Neural cell (in vitro differentiated cells): ENCODE measurements at regions not wholly inside any gene's neighbourhood (a gene's known extent, or its start where the extent isn't known, plus 50 kb on each side); places are given as distances from the start of the nearest gene placed in this dataset.
"Not testable (repeated sequence)": the region's sequence is repeated elsewhere in the genome, so short reads cannot be mapped to it uniquely, and the experiment has no call there.

ENCODE experiments used
- H2AFZ ChIP-seq: fragments of 200-600, 300-800 bp; sonication (generic), shearing (Covaris generic); 2 replicates; pipeline ENCODE4 v1.6.0; 2014; ENCODE audit warnings: low read depth, mild to moderate bottlenecking, antibody characterized with exemption, low read length, moderate library complexity
- H3F3A ChIP-seq: fragments of 200-600 bp; shearing (Covaris generic); 2 replicates; pipeline ENCODE4 v1.6.1; 2016; ENCODE audit warnings: mild to moderate bottlenecking, moderate library complexity, mixed read lengths, antibody characterized with exemption, low read length; ENCODE audit not compliant: insufficient read depth, poor library complexity, severe bottlenecking
- H3K27ac ChIP-seq: fragments of 200-600, 300-800 bp; sonication (generic), shearing (Covaris generic); 2 replicates; pipeline ENCODE4 v1.5.1; 2014; ENCODE audit warnings: mild to moderate bottlenecking, low read length, moderate library complexity
- H3K27me3 ChIP-seq: fragments of 300-800, 200-600 bp; sonication (generic), shearing (Covaris generic); 2 replicates; pipeline ENCODE4 v1.6.0; 2014; ENCODE audit warnings: mild to moderate bottlenecking, low read depth, low read length, moderate library complexity; ENCODE audit not compliant: insufficient read depth
- H3K36me3 ChIP-seq: fragments of 300-800, 200-600 bp; sonication (generic), shearing (Covaris generic); 2 replicates; pipeline ENCODE4 v1.5.1; 2014; ENCODE audit warnings: mild to moderate bottlenecking, antibody characterized with exemption, low read length, moderate library complexity; ENCODE audit not compliant: insufficient read depth
- H3K4me2 ChIP-seq: fragments of 300-800, 200-600 bp; sonication (generic), shearing (Covaris generic); 2 replicates; pipeline ENCODE4 v1.6.0; 2014; ENCODE audit warnings: mild to moderate bottlenecking, low read length
- H3K4me3 ChIP-seq: fragments of 300-800, 200-600 bp; sonication (generic), shearing (Covaris generic); 2 replicates; pipeline ENCODE4 v1.5.1; 2014; ENCODE audit warnings: mild to moderate bottlenecking, low read length, moderate library complexity
- H3K79me2 ChIP-seq: fragments of 200-600 bp; shearing (Covaris generic); replicated peaks from 2 replicates; pipeline ENCODE4 v1.6.0; 2014; ENCODE audit warnings: mild to moderate bottlenecking, low read length, moderate library complexity; ENCODE audit not compliant: insufficient read depth
- H3K9ac ChIP-seq: fragments of 300-800, 200-600 bp; sonication (generic), shearing (Covaris generic); 2 replicates; pipeline ENCODE4 v1.6.1; 2016; ENCODE audit warnings: mild to moderate bottlenecking, low read length, mixed read lengths
- H3K9me2 ChIP-seq: fragments of 200-600 bp; shearing (Covaris generic); 2 replicates; pipeline ENCODE4 v1.6.1; 2016; ENCODE audit warnings: mild to moderate bottlenecking, low read length, mixed read lengths; ENCODE audit not compliant: insufficient read depth
- H3K9me3 ChIP-seq: fragments of 200-600, 300-800 bp; sonication (generic), shearing (Covaris generic); 2 replicates; pipeline ENCODE4 v1.6.1; 2016; ENCODE audit warnings: mild to moderate bottlenecking, mixed run types, low read length, moderate library complexity, mixed read lengths
- H4K20me1 ChIP-seq: fragments of 200-600 bp; shearing (Covaris generic); 2 replicates; pipeline ENCODE4 v1.6.1; 2016; ENCODE audit warnings: mild to moderate bottlenecking, mixed run types; ENCODE audit not compliant: insufficient read depth
- EP300 ChIP-seq: fragments of 450-650 bp; conservative IDR thresholded peaks from 2 replicates; pipeline ENCODE4 v1.6.1; 2014; ENCODE audit warnings: antibody characterized with exemption, mild to moderate bottlenecking, moderate library complexity; ENCODE audit not compliant: poor library complexity, severe bottlenecking
- EZH2 ChIP-seq: fragments of 200-600, 300-800 bp; shearing (Covaris generic), sonication (generic); IDR thresholded peaks from 2 replicates; pipeline ENCODE4 v1.6.1; 2014; ENCODE audit warnings: antibody characterized with exemption, low read length, borderline replicate concordance, mild to moderate bottlenecking; ENCODE audit not compliant: insufficient read depth, poor library complexity, severe bottlenecking
- MXI1 ChIP-seq: fragments of 450-650 bp; conservative IDR thresholded peaks from 2 replicates; pipeline ENCODE4 v1.6.1; 2014; ENCODE audit warnings: antibody characterized with exemption, mild to moderate bottlenecking; ENCODE audit not compliant: poor library complexity, severe bottlenecking
- POLR2AphosphoS5 ChIP-seq: IDR thresholded peaks from 2 replicates; pipeline ENCODE4 v1.6.1; 2012
- RAD21 ChIP-seq: fragments of 450-650 bp; conservative IDR thresholded peaks from 2 replicates; pipeline ENCODE4 v1.6.1; 2014; ENCODE audit warnings: antibody characterized with exemption, mild to moderate bottlenecking, moderate library complexity
- SMC3 ChIP-seq: fragments of 450-650 bp; conservative IDR thresholded peaks from 2 replicates; pipeline ENCODE4 v1.6.1; 2014; ENCODE audit warnings: antibody characterized with exemption, mild to moderate bottlenecking, moderate library complexity; ENCODE audit not compliant: poor library complexity
- TAF1 ChIP-seq: IDR thresholded peaks from 2 replicates; pipeline ENCODE4 v1.6.1; 2012; ENCODE audit warnings: low read depth
- TF ChIP-seq, protein P1 (sequence below): fragments of 450-650 bp; IDR thresholded peaks from 2 replicates; pipeline ENCODE4 v1.5.1; 2014; ENCODE audit warnings: antibody characterized with exemption, mild to moderate bottlenecking, moderate library complexity; ENCODE audit not compliant: poor library complexity, severe bottlenecking
- TF ChIP-seq, protein P2 (sequence below): IDR thresholded peaks from 2 replicates; pipeline ENCODE4 v1.6.1; 2012; ENCODE audit warnings: borderline replicate concordance

DNA sequence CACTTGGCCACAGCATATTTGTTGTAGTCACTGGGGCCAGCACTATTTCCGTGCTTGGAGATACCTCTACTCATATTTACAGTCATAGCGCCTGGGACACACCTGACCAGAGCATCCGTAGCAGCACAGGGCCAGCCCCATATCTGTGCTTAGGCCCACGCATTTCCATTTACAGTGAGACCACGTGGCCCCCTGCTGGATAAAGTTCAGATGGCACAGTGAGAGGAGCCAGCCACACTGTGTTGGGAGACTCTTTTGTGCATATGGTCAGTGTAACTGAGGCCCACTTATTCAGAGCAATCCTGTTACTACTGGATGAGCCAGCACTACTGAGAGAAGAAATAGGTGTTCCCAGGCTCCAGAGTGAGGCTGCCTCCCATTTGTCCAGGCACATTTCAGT lies 455.3 kb downstream of the REEP3 start:
- Histone ChIP-seq H3K27me3 (no peaks in the 10 kb centered on the region), H3K9me3 (no peaks in the 10 kb centered on the region)
- no peak for TF ChIP-seq RAD21
- TF ChIP-seq, protein P1, sequence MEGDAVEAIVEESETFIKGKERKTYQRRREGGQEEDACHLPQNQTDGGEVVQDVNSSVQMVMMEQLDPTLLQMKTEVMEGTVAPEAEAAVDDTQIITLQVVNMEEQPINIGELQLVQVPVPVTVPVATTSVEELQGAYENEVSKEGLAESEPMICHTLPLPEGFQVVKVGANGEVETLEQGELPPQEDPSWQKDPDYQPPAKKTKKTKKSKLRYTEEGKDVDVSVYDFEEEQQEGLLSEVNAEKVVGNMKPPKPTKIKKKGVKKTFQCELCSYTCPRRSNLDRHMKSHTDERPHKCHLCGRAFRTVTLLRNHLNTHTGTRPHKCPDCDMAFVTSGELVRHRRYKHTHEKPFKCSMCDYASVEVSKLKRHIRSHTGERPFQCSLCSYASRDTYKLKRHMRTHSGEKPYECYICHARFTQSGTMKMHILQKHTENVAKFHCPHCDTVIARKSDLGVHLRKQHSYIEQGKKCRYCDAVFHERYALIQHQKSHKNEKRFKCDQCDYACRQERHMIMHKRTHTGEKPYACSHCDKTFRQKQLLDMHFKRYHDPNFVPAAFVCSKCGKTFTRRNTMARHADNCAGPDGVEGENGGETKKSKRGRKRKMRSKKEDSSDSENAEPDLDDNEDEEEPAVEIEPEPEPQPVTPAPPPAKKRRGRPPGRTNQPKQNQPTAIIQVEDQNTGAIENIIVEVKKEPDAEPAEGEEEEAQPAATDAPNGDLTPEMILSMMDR, result peak; percentile 27

DNA sequence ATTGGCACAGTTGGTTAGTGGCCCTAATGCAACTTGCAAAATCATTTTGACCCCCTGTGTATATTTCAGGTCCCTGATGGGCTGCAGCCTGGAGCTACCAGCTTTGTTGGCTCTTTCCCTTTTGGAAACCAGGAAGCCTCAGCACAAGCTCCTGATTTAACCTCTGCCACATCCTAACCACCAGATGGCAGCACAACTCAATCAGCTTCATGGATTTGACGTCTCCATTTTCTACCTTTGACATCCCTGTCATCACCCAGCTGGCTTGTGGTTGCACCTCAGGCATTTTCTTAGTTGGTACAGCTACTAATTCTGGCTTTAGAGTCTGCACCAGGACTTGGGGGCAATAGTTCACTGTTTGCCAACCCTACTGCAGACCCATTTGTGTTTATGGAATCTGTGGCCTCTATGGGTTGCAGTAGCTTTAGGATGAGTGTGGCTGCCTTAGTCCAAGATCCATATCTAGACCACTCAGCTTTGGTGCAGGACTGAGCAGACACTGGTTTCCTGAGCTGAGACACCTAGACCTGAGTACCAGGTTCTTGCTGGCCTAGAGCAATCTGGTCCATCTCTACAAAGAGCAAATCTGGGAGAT lies 456.2 kb downstream of the REEP3 start:
- H3K27ac ChIP-seq, result no peak overlapping the region

More for the DNA sequence above, 455.3 kb downstream of the REEP3 start:
- H3K36me3 ChIP-seq, result no peaks in the 10 kb centered on the region
- H3K4me3 ChIP-seq, result no peak overlapping the region
- H3K9ac ChIP-seq, result no peak overlapping the region
- H3F3A ChIP-seq, result no peaks in the 10 kb centered on the region
- no peaks in the 10 kb centered on the region for H4K20me1 ChIP-seq
- H3K79me2 ChIP-seq, result no peaks in the 10 kb centered on the region
- no peak overlapping the region for H2AFZ ChIP-seq
- H3K27ac ChIP-seq, result no peak overlapping the region
- no peaks in the 10 kb centered on the region for H3K9me2 ChIP-seq
- no peak overlapping the region for H3K4me2 ChIP-seq

DNA sequence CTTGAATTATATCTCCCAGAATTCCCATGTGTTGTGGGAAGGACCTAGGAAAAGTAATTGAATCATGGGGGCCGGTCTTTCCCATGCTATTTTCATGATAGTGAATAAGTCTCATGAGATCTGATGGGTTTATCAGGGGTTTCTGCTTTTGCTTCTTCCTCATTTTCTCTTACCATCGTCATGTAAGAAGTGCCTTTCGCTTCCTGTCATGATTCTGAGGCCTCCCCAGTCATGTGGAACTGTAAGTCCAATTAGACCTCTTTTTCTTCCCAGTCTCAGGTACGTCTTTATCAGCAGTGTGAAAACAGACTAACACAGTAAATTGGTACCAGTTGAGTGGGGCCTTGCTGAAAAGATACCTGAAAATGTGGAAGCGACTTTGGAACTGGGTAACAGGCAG lies 459.7 kb downstream of the REEP3 start:
- not testable (repeated sequence) for H3K9me2 ChIP-seq, H3F3A ChIP-seq, H3K9ac ChIP-seq, H3K9me3 ChIP-seq, H3K27me3 ChIP-seq, H3K79me2 ChIP-seq, H4K20me1 ChIP-seq, H3K27ac ChIP-seq, H2AFZ ChIP-seq, H3K4me2 ChIP-seq, H3K36me3 ChIP-seq, H3K4me3 ChIP-seq

More for the DNA sequence above, 456.2 kb downstream of the REEP3 start:
- Histone ChIP-seq H3K4me3 (no peak overlapping the region), H3K9me3 (no peaks in the 10 kb centered on the region), H4K20me1 (no peaks in the 10 kb centered on the region), H3K9me2 (no peaks in the 10 kb centered on the region), H3K27me3 (no peaks in the 10 kb centered on the region), H3K9ac (no peak overlapping the region), H3K79me2 (no peaks in the 10 kb centered on the region), H3F3A (no peaks in the 10 kb centered on the region), H3K36me3 (no peaks in the 10 kb centered on the region), H3K4me2 (no peak overlapping the region), H2AFZ (no peak overlapping the region)
- TF ChIP-seq SMC3 (peak; percentile 64), TAF1 (no peak), EZH2 (no peak), POLR2AphosphoS5 (no peak), RAD21 (peak; percentile 60), EP300 (no peak), MXI1 (no peak)
- TF ChIP-seq, protein P2, sequence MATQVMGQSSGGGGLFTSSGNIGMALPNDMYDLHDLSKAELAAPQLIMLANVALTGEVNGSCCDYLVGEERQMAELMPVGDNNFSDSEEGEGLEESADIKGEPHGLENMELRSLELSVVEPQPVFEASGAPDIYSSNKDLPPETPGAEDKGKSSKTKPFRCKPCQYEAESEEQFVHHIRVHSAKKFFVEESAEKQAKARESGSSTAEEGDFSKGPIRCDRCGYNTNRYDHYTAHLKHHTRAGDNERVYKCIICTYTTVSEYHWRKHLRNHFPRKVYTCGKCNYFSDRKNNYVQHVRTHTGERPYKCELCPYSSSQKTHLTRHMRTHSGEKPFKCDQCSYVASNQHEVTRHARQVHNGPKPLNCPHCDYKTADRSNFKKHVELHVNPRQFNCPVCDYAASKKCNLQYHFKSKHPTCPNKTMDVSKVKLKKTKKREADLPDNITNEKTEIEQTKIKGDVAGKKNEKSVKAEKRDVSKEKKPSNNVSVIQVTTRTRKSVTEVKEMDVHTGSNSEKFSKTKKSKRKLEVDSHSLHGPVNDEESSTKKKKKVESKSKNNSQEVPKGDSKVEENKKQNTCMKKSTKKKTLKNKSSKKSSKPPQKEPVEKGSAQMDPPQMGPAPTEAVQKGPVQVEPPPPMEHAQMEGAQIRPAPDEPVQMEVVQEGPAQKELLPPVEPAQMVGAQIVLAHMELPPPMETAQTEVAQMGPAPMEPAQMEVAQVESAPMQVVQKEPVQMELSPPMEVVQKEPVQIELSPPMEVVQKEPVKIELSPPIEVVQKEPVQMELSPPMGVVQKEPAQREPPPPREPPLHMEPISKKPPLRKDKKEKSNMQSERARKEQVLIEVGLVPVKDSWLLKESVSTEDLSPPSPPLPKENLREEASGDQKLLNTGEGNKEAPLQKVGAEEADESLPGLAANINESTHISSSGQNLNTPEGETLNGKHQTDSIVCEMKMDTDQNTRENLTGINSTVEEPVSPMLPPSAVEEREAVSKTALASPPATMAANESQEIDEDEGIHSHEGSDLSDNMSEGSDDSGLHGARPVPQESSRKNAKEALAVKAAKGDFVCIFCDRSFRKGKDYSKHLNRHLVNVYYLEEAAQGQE, result no peak
- TF ChIP-seq, protein P1, result peak; percentile 63

DNA sequence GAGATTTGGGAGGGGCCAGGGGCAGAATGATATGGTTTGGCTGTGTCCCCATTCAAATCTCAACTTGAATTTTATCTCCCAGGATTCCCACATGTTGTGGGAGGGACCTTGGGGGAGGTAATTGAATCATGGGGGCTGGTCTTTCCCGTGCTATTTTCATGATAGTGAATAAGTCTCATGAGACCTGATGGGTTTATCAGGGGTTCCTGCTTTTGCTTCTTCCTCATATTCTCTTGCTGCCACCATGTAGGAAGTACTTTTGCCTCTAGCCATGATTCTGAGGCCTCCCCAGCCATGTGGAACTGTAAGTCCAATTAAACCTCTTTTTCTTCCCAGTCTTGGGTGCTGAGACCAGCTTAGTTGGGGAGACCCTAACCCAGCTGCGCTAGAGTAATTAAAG lies 462.9 kb downstream of the REEP3 start:
- H2AFZ ChIP-seq, H3K27ac ChIP-seq, H3K9ac ChIP-seq, H3K4me2 ChIP-seq, H3F3A ChIP-seq, H3K27me3 ChIP-seq, H3K79me2 ChIP-seq, H3K9me3 ChIP-seq, H4K20me1 ChIP-seq, H3K9me2 ChIP-seq, H3K4me3 ChIP-seq, H3K36me3 ChIP-seq: not testable (repeated sequence)
